GM23248 (cell line): ENCODE measurements at regions not wholly inside any gene's neighbourhood (a gene's known extent, or its start where the extent isn't known, plus 50 kb on each side); places are given as distances from the start of the nearest gene placed in this dataset.

Experiments used
- EZH2 ChIP-seq: fragments of 200-600 bp; sonication (generic); IDR thresholded peaks from 2 replicates; pipeline ENCODE4 v1.6.1; 2018; ENCODE audit warnings: antibody characterized with exemption, mild to moderate bottlenecking; ENCODE audit not compliant: insufficient read depth, poor library complexity, severe bottlenecking
- EZH2phosphoT487 ChIP-seq: fragments of 200-600 bp; sonication (generic); IDR thresholded peaks from 2 replicates; pipeline ENCODE4 v1.6.1; 2018; ENCODE audit warnings: antibody characterized with exemption, moderate library complexity, mild to moderate bottlenecking, low read depth; ENCODE audit not compliant: insufficient read depth

GRCh38 chr10:90175161-90175681, 473.8 kb downstream of the KIF20B start:
- TF ChIP-seq EZH2phosphoT487 (no peak), EZH2 (no peak)
